ENCODE measurements at regions not wholly inside any gene's neighbourhood (a gene's known extent, or its start where the extent isn't known, plus 50 kb on each side); places are given as distances from the start of the nearest gene placed in this dataset.

DNA sequence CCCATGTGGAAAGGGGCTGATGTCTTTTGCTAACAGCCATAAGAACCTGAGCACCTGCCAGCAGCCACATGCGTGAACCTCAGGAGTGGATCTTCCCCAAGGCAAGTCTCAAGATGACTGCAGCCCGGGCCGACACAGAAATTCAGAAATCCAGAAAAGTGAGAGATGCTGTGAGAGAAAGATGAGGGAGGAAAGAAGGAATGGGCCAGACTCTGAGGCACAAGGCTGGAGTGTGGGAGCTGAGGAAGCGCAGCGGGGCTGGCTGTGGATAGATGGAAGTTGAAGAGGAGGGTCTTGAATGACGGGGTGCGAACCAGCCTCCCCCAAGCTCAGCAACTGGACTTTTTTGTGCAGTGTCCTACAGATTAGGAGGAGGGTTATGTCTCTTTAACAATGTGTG is 337.8 kb downstream of the GADD45G start:
- H3K9ac ChIP-seq (ENCODE audit: low read length), result no peak overlapping the region
- ChIA-PET CTCF (no interaction called here), RAD21 (ENCODE audit: low non-redundant PET in 1 of 2, low total read pairs in 2 of 2, uncharacterized antibody in 2 of 2, unreplicated experiment in 2 of 2) (no interaction called here), POLR2A (no interaction called here)
- BruUV-seq (replicated peaks), result no TSS peak
- no peaks in the 10 kb centered on the region for H3K36me3 ChIP-seq (ENCODE audit: control insufficient read depth in 1 of 2, insufficient read depth in 2 of 2, low read length in 2 of 2)
- H3K4me3 ChIP-seq (replicated peaks in 1 of 2; ENCODE audit: low read depth in 1 of 2, low read length in 2 of 2), result no peak overlapping the region
- H3K79me2 ChIP-seq (ENCODE audit: insufficient read depth, low read length), result no peaks in the 10 kb centered on the region
- ATAC-seq (no peak), DNase-seq (ENCODE audit: low read depth, low spot score) (no peak)
- no peak overlapping the region for H3K4me2 ChIP-seq (ENCODE audit: low read length)
- peaks cover 53% of the 10 kb centered on the region for H3K27me3 ChIP-seq (ENCODE audit: insufficient read depth, low read length)
- H3K27ac ChIP-seq (ENCODE audit: low read depth, low read length), result no peak overlapping the region
- no peaks in the 10 kb centered on the region for H3K9me3 ChIP-seq (ENCODE audit: control insufficient read depth in 1 of 2, insufficient read depth in 1 of 2, low read depth in 1 of 2, low read length in 2 of 2)
- intact Hi-C loops (cut with micrococcal nuclease), result no loop called here
- TF ChIP-seq ZFX (IDR thresholded peaks at IDR 0.05), result no peak
- TF ChIP-seq, protein P1, sequence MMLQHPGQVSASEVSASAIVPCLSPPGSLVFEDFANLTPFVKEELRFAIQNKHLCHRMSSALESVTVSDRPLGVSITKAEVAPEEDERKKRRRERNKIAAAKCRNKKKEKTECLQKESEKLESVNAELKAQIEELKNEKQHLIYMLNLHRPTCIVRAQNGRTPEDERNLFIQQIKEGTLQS (IDR thresholded peaks at IDR 0.05), result no peak
- H4K20me1 ChIP-seq (ENCODE audit: insufficient read depth), result no peaks in the 10 kb centered on the region
- no peaks in the 10 kb centered on the region for H3K9me2 ChIP-seq (ENCODE audit: insufficient read depth)
- H2AFZ ChIP-seq (ENCODE audit: low read depth, low read length, poor library complexity, severe bottlenecking), result no peak overlapping the region
- H3K4me1 ChIP-seq (ENCODE audit: control insufficient read depth in 1 of 2, insufficient read depth in 2 of 2, low read length in 2 of 2), result no peaks in the 10 kb centered on the region

DNA sequence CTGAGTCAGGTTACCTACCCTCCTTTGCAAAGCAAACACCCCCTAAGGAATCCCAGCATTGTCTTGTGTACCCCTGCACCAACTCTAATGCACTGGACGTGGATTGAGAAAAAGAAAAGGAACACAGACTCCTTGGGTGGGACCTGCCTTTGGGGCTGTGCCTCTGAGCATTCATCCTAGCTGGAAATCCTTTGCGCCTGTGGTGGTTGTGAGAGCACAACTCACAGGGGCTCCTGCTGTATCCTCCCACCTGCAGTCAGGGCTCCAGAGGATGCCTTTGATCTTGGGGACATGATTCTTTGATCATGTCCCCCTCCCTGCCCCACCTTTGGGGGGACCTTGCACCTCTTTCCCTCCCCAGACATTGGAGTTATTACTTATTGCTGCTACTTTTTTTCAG is 338.5 kb downstream of the GADD45G start:
- no TSS peak for BruUV-seq (replicated peaks)

More for the DNA sequence above, 338.5 kb downstream of the GADD45G start:
- no peak overlapping the region for H3K4me2 ChIP-seq (ENCODE audit: low read length)
- no peak overlapping the region for H3K4me3 ChIP-seq (replicated peaks in 1 of 2; ENCODE audit: low read depth in 1 of 2, low read length in 2 of 2)
- H3K9me3 ChIP-seq (ENCODE audit: control insufficient read depth in 1 of 2, insufficient read depth in 1 of 2, low read depth in 1 of 2, low read length in 2 of 2), result no peaks in the 10 kb centered on the region
- H3K4me1 ChIP-seq (ENCODE audit: control insufficient read depth in 1 of 2, insufficient read depth in 2 of 2, low read length in 2 of 2), result no peaks in the 10 kb centered on the region
- H2AFZ ChIP-seq (ENCODE audit: low read depth, low read length, poor library complexity, severe bottlenecking), result no peak overlapping the region
- no peaks in the 10 kb centered on the region for H3K36me3 ChIP-seq (ENCODE audit: control insufficient read depth in 1 of 2, insufficient read depth in 2 of 2, low read length in 2 of 2)
- ChIA-PET CTCF (no interaction called here), RAD21 (ENCODE audit: low non-redundant PET in 1 of 2, low total read pairs in 2 of 2, uncharacterized antibody in 2 of 2, unreplicated experiment in 2 of 2) (no interaction called here), POLR2A (no interaction called here)
- no peaks in the 10 kb centered on the region for H3K9me2 ChIP-seq (ENCODE audit: insufficient read depth)
- H3K79me2 ChIP-seq (ENCODE audit: insufficient read depth, low read length), result no peaks in the 10 kb centered on the region
- TF ChIP-seq ELF1 (IDR thresholded peaks at IDR 0.05; ENCODE audit: borderline replicate concordance, low read depth), result no peak
- no peak for TF ChIP-seq POLR2AphosphoS5 (IDR thresholded peaks at IDR 0.05; ENCODE audit: low read depth, low read length)
- TF ChIP-seq TCF7L2 (IDR thresholded peaks at IDR 0.05; ENCODE audit: borderline replicate concordance, extremely low read depth, insufficient read depth, insufficient read length), result no peak
- TF ChIP-seq RAD21 (IDR thresholded peaks at IDR 0.05; ENCODE audit: low read depth), result no peak
- TF ChIP-seq CBX3 (IDR thresholded peaks at IDR 0.05; ENCODE audit: low read depth), result no peak
- TF ChIP-seq SRF (IDR thresholded peaks at IDR 0.05; ENCODE audit: low read depth), result no peak
- no peak for TF ChIP-seq SP1 (IDR thresholded peaks at IDR 0.05; ENCODE audit: low read depth)
- TF ChIP-seq ZNF274 (IDR thresholded peaks at IDR 0.05; ENCODE audit: low read depth, low read length), result no peak
- TF ChIP-seq, protein P2, sequence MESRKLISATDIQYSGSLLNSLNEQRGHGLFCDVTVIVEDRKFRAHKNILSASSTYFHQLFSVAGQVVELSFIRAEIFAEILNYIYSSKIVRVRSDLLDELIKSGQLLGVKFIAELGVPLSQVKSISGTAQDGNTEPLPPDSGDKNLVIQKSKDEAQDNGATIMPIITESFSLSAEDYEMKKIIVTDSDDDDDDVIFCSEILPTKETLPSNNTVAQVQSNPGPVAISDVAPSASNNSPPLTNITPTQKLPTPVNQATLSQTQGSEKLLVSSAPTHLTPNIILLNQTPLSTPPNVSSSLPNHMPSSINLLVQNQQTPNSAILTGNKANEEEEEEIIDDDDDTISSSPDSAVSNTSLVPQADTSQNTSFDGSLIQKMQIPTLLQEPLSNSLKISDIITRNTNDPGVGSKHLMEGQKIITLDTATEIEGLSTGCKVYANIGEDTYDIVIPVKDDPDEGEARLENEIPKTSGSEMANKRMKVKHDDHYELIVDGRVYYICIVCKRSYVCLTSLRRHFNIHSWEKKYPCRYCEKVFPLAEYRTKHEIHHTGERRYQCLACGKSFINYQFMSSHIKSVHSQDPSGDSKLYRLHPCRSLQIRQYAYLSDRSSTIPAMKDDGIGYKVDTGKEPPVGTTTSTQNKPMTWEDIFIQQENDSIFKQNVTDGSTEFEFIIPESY (IDR thresholded peaks at IDR 0.05; ENCODE audit: extremely low read depth, insufficient replicate concordance, low read length), result no peak
- no peak overlapping the region for H3K9ac ChIP-seq (ENCODE audit: low read length)
- intact Hi-C loops (cut with micrococcal nuclease), result no loop called here
- H4K20me1 ChIP-seq (ENCODE audit: insufficient read depth), result no peaks in the 10 kb centered on the region
- ATAC-seq (no peak), DNase-seq (ENCODE audit: low read depth, low spot score) (no peak)
- peaks cover 48% of the 10 kb centered on the region for H3K27me3 ChIP-seq (ENCODE audit: insufficient read depth, low read length)
- H3K27ac ChIP-seq (ENCODE audit: low read depth, low read length), result no peak overlapping the region
